OCI-LY7 (cell line): ENCODE measurements at regions not wholly inside any gene's neighbourhood (a gene's known extent, or its start where the extent isn't known, plus 50 kb on each side); places are given as distances from the start of the nearest gene placed in this dataset.

Experiments
- EZH2phosphoT487 ChIP-seq: fragments of 200-600 bp; sonication (generic); IDR thresholded peaks from 2 replicates; pipeline ENCODE4 v1.6.1; 2018; ENCODE audit warnings: low read depth, borderline replicate concordance, mild to moderate bottlenecking, mixed run types, antibody characterized with exemption, low read length, moderate library complexity, mixed read lengths
- TF ChIP-seq, protein P1 (sequence below): fragments of 200-600 bp; sonication (generic); conservative IDR thresholded peaks from 2 replicates; pipeline ENCODE4 v1.5.1; 2014; ENCODE audit warnings: mild to moderate bottlenecking, antibody characterized with exemption, low read length, moderate library complexity, mixed read lengths

DNA sequence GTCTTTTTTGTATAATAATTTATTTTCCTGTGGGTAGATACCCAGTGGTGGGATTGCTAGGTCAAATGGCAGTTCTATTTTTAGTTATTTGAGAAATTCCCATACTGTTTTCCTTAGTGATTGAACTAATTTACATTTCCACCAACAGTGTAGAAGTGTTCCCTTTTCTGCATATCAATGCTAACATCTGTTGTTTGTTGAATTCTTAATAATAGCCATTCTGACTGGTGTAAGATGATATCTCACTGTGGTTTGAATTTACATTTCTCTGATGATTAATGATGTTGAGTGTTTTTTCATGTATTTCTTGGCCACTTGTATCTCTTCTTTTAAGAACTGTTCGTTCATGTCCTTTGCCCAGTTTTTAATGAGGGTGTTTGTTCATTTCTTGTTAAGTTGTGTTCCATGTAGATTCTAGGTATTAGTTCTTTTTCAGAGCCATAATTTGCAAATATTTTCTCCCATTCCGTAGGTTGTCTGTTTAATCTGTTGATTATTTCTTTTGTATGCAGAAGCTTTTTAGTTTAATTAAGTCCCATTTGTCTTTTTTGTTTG is 713.3 kb upstream of the EPHA6 start:
- TF ChIP-seq, protein P1, sequence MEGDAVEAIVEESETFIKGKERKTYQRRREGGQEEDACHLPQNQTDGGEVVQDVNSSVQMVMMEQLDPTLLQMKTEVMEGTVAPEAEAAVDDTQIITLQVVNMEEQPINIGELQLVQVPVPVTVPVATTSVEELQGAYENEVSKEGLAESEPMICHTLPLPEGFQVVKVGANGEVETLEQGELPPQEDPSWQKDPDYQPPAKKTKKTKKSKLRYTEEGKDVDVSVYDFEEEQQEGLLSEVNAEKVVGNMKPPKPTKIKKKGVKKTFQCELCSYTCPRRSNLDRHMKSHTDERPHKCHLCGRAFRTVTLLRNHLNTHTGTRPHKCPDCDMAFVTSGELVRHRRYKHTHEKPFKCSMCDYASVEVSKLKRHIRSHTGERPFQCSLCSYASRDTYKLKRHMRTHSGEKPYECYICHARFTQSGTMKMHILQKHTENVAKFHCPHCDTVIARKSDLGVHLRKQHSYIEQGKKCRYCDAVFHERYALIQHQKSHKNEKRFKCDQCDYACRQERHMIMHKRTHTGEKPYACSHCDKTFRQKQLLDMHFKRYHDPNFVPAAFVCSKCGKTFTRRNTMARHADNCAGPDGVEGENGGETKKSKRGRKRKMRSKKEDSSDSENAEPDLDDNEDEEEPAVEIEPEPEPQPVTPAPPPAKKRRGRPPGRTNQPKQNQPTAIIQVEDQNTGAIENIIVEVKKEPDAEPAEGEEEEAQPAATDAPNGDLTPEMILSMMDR = no peak
- no peak for TF ChIP-seq EZH2phosphoT487
